ACC112 (cell line): ENCODE measurements at regions not wholly inside any gene's neighbourhood (a gene's known extent, or its start where the extent isn't known, plus 50 kb on each side); places are given as distances from the start of the nearest gene placed in this dataset.
"Not testable (repeated sequence)": the region's sequence is repeated elsewhere in the genome, so short reads cannot be mapped to it uniquely, and the experiment has no call there.

Source experiments
- H2AFZ ChIP-seq: fragments of 200-600 bp; sonication (generic); one replicate; pipeline ENCODE4 v1.6.0; 2017; ENCODE audit warnings: antibody characterized with exemption, low read length; ENCODE audit not compliant: unreplicated experiment
- H3K27ac ChIP-seq: fragments of 200-600 bp; sonication (generic); 2 replicates; pipeline ENCODE4 v1.5.1; 2014; ENCODE audit warnings: low read depth, mild to moderate bottlenecking, antibody characterized with exemption, low read length, moderate library complexity
- H3K27me3 ChIP-seq: fragments of 200-600 bp; sonication (generic); 2 replicates; pipeline ENCODE4 v1.6.1; 2014; ENCODE audit warnings: mild to moderate bottlenecking, antibody characterized with exemption, low read length, moderate library complexity, mixed read lengths; ENCODE audit not compliant: insufficient read depth
- H3K36me3 ChIP-seq: fragments of 200-600 bp; sonication (generic); 2 replicates; pipeline ENCODE4 v1.6.1; 2016; ENCODE audit warnings: mild to moderate bottlenecking, antibody characterized with exemption, low read length, moderate library complexity, mixed read lengths; ENCODE audit not compliant: insufficient read depth
- H3K4me1 ChIP-seq: fragments of 200-600 bp; sonication (generic); one replicate; pipeline ENCODE4 v1.6.1; 2016; ENCODE audit warnings: low read length, mixed read lengths; ENCODE audit not compliant: insufficient read depth, unreplicated experiment, control insufficient read depth
- H3K4me3 ChIP-seq: fragments of 200-600 bp; sonication (generic); 2 replicates; pipeline ENCODE4 v1.5.1; 2014; ENCODE audit warnings: mild to moderate bottlenecking, low read depth, low read length
- H3K79me2 ChIP-seq: fragments of 200-600 bp; sonication (generic); one replicate; pipeline ENCODE4 v1.6.0; 2016; ENCODE audit warnings: low read length; ENCODE audit not compliant: control insufficient read depth, unreplicated experiment, insufficient read depth

GRCh38 chr4:58871509-58871908 lies 1761.3 kb upstream of the IGFBP7 start:
- no peak overlapping the region for H2AFZ ChIP-seq
- no peak overlapping the region for H3K27ac ChIP-seq

DNA sequence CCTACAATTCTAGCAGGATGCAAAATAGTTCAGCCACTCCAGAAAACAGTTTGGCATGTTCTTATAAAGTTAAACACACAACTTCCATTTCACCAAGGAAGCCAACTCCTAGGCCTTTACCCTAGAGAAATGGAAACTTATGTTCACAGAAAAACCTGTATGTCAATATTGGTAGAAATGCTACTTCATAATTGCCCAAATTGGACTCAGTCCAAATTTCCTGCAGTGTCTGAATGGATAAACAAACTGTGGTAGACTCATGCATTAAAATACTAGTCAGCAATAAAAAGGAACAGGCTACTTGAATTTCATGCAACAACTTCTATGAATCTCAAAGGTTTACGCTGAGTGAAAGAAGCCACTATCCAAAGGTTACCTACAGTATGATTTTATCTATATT lies 1738.8 kb upstream of the IGFBP7 start:
- Histone ChIP-seq H2AFZ (no peak overlapping the region), H3K27me3 (no peaks in the 10 kb centered on the region), H3K79me2 (no peaks in the 10 kb centered on the region), H3K4me3 (no peak overlapping the region), H3K36me3 (no peaks in the 10 kb centered on the region), H3K27ac (no peak overlapping the region), H3K4me1 (no peaks in the 10 kb centered on the region)

More at GRCh38 chr4:58871509-58871908, 1761.3 kb upstream of the IGFBP7 start:
- Histone ChIP-seq H3K4me3 (no peak overlapping the region), H3K79me2 (no peaks in the 10 kb centered on the region), H3K36me3 (no peaks in the 10 kb centered on the region), H3K4me1 (no peaks in the 10 kb centered on the region), H3K27me3 (no peaks in the 10 kb centered on the region)

GRCh38 chr4:58843455-58843854 lies 1733.3 kb upstream of the IGFBP7 start:
- Histone ChIP-seq H3K27me3 (no peaks in the 10 kb centered on the region), H3K79me2 (no peaks in the 10 kb centered on the region), H3K36me3 (no peaks in the 10 kb centered on the region), H3K4me1 (no peaks in the 10 kb centered on the region), H2AFZ (no peak overlapping the region), H3K27ac (no peak overlapping the region), H3K4me3 (no peak overlapping the region)

DNA sequence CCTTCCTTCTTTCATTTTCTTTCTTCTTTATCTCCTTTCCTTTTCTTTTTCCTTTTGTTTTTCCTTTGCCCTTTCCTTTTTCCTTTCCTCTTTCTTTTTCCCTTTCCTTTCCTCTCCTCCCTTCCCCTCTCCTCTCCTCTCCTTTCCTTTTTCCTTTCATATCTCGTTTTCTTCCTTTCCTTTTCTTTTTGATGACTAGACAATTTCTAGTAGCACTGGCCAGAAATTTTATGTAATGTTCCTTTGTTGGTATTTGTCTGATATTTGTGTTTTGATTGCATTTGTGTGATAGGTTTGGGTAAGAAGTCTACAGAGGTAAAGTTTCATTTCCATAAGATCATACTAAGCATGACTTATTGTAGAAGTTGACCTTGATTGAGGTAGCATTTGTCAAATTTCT lies 1722.9 kb upstream of the IGFBP7 start:
- Histone ChIP-seq H3K79me2 (no peaks in the 10 kb centered on the region), H3K4me1 (no peaks in the 10 kb centered on the region), H3K27ac (no peak overlapping the region), H2AFZ (no peak overlapping the region), H3K27me3 (no peaks in the 10 kb centered on the region), H3K4me3 (no peak overlapping the region), H3K36me3 (no peaks in the 10 kb centered on the region)

GRCh38 chr4:58825278-58825677 lies 1715.1 kb upstream of the IGFBP7 start:
- Histone ChIP-seq H3K36me3 (no peaks in the 10 kb centered on the region), H2AFZ (no peak overlapping the region), H3K27ac (no peak overlapping the region), H3K4me1 (no peaks in the 10 kb centered on the region), H3K27me3 (no peaks in the 10 kb centered on the region), H3K79me2 (no peaks in the 10 kb centered on the region), H3K4me3 (no peak overlapping the region)

DNA sequence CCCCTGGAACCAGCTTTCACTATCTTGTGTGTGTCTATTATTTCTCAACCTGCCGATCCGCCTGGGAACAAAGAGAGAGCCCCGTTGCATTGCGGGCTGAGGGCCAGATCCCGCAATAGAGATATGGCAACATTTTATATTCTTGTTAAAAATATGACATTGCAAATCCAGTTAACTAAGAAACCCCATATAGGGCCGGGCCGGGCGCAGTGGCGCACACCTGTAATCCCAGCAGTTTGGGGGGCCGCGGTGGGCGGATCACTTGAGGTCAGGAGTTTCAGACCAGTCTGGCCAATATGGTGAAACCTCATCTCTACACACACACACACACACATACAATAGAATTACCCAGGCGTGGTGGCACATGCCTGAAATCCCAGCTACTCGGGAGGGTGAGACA lies 1708.4 kb upstream of the IGFBP7 start:
- not testable (repeated sequence) for H3K27me3 ChIP-seq, H3K36me3 ChIP-seq, H3K79me2 ChIP-seq, H3K27ac ChIP-seq, H3K4me3 ChIP-seq, H3K4me1 ChIP-seq, H2AFZ ChIP-seq

DNA sequence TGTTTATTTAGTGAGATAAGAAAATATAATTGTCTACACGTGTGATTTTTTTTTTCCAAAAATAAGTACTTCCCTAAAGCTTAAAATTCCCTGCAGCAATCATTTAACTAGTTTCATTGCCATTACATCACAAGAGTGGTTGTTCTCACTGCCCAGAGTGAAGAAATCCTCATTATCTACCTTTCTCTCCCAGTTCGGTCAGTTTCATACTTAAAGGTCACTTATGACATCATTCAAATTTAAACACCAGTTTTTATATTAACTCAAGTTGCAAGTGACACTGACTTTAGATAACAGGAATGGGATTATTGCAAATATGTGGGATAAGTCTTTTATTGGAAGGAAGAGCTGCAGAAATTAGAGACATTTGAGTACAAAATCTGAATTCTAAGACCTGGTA lies 1699.8 kb upstream of the IGFBP7 start:
- no peaks in the 10 kb centered on the region for H3K79me2 ChIP-seq
- H3K27ac ChIP-seq, result no peak overlapping the region
- no peaks in the 10 kb centered on the region for H3K4me1 ChIP-seq
- H3K27me3 ChIP-seq, result no peaks in the 10 kb centered on the region
- no peak overlapping the region for H2AFZ ChIP-seq
- H3K36me3 ChIP-seq, result no peaks in the 10 kb centered on the region
- H3K4me3 ChIP-seq, result no peak overlapping the region

- Histone ChIP-seq H3K79me2 (no peaks in the 10 kb centered on the region), H3K27me3 (no peaks in the 10 kb centered on the region), H3K4me3 (no peak overlapping the region), H3K27ac (no peak overlapping the region), H3K4me1 (no peaks in the 10 kb centered on the region), H3K36me3 (no peaks in the 10 kb centered on the region), H2AFZ (no peak overlapping the region)
Observed at GRCh38 chr4:58809366-58809765, 1699.2 kb upstream of the IGFBP7 start.

- Histone ChIP-seq H3K27me3 (no peaks in the 10 kb centered on the region), H3K27ac (no peak overlapping the region)
Observed at GRCh38 chr4:58808817-58809216, 1698.6 kb upstream of the IGFBP7 start.

DNA sequence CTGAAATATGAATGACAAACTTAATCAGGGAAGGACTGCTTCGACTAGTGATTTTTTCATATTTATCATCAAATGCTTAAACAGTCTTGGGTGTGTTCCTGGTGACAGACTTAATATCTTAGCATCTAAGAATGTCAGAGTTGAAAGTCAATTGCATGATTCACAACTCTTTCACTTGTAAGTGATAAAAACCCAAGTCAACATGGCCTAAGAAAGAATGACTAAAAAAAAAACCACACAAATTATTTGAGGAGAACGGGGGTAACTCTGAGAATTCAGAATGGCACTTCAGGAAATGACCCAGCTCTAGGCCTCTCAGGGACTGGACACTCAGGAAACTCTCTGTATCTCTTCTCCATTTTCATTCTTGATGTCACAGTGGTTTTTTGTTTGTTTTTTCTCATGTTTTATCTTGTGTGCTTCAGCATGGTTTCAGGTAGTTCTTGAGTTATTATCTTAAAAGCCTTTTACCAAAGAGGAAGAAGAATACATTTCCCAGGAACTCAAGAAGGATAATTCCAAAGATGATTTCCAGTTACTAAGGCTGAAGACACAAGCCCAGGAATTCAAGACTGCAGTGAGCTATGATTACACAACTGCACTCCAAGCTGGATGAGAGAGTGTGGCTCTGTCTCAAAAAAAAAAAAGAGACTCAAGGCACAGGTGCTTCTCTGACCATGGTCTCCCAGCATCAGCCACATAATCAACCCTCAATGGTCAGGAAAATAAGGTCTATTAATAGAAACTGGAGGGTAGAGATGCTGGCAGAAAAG lies 1697.8 kb upstream of the IGFBP7 start:
- H3K4me3 ChIP-seq, result no peak overlapping the region
- H3K36me3 ChIP-seq, result no peaks in the 10 kb centered on the region
- H3K79me2 ChIP-seq, result no peaks in the 10 kb centered on the region
- no peak overlapping the region for H2AFZ ChIP-seq
- no peaks in the 10 kb centered on the region for H3K4me1 ChIP-seq
- no peaks in the 10 kb centered on the region for H3K27me3 ChIP-seq
- no peak overlapping the region for H3K27ac ChIP-seq

More at GRCh38 chr4:58808817-58809216, 1698.6 kb upstream of the IGFBP7 start:
- Histone ChIP-seq H3K36me3 (no peaks in the 10 kb centered on the region), H3K4me3 (no peak overlapping the region), H3K79me2 (no peaks in the 10 kb centered on the region), H2AFZ (no peak overlapping the region), H3K4me1 (no peaks in the 10 kb centered on the region)

GRCh38 chr4:58776627-58777026 lies 1666.4 kb upstream of the IGFBP7 start:
- no peaks in the 10 kb centered on the region for H3K27me3 ChIP-seq
- no peak overlapping the region for H3K27ac ChIP-seq
- H2AFZ ChIP-seq, result no peak overlapping the region
- H3K79me2 ChIP-seq, result no peaks in the 10 kb centered on the region
- H3K4me1 ChIP-seq, result no peaks in the 10 kb centered on the region
- no peaks in the 10 kb centered on the region for H3K36me3 ChIP-seq
- no peak overlapping the region for H3K4me3 ChIP-seq
